ENCODE measurements at regions not wholly inside any gene's neighbourhood (a gene's known extent, or its start where the extent isn't known, plus 50 kb on each side); places are given as distances from the start of the nearest gene placed in this dataset.

GRCh38 chr1:192238421-192238820, 78.4 kb upstream of the RGS21 start:
- no peak for DNase-seq

DNA sequence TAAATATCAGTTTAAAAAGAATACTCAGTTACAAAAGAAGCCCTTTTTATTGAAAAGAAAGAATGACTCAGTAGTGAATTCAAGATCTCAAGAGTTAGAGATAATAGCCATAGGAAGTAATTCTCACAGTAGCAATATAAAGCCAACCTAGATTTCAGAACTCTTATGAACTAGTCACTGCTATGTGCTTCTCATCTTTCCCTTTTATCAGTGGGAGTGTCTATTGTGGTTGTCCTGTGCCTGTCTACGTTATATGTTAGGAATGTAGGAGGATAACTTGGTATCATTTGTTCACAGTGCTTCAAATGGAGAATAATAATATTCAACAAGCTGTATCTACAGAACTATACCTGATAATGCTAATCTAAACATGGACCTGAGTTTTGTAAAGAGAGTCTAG, 73.1 kb upstream of the RGS21 start:
- DNase-seq = peak; percentile 81

- no peak for DNase-seq
Observed at GRCh38 chr1:192251735-192252134, 65.1 kb upstream of the RGS21 start.

DNA sequence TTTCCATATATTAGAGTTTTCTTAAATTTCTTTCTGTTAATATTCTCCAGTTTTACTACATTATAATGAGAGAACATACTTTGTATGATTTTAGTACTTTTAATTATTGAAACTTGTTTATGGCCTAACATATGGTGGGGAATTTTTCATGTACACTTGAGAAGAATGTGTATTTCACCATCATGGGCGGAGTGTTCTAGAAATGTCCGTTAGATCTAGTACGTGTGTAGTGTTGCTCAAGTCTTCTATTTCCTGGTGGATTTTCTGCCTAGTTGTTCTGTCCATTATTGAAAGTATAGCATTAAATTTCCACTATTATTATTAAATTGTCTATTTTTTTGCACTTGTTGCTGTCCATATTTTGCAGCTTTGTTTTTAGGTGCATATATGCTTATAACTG, 64.0 kb upstream of the RGS21 start:
- no peak for DNase-seq

DNA sequence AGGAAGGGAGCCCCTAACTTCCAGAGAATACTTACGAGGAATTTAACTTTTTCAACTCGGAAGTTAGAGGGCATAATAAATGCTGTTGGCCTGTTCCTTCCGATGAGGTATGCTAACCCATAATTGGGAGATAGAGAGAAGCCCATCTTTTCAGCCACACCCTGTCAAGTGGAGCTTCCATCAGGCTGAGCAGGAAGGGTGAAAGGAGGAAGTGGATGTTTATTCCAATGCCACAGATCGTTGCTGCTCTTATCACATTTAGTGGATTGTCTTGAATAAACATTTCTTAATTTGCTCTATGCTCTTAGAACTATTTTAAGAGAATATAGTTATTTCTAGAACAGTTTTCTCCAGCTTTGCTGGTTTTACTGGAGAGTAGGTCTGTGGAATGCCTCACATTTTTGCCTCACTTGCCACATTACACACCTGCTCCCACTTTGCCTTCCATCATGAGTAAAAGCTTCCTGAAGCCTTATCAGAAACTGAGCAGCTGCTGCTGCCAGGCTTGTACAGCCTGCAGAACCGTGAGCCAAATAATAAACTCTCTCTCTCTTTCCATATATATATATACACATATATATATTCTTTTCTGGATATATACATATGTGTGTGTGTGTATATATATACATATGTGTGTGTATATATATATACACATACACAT, 60.0 kb upstream of the RGS21 start:
- peak; percentile 30 for DNase-seq

DNA sequence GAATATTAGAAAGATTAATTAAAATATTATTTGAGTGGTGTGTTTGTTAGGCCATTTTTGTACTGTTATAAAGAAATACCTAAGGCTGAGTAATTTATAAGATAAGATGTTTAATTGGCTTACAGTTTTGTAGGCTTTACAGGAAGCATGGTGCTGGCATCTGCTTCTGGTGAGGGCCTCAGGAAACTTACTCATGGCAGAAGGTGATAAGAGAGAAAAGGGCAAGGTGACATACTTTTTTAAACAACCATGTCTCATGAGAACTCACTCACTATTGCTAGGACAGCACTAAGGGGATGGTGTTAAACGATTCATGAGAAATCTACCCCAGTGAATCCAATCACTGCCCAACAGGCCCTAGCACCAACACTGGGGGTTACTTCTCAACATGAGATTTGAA, 56.7 kb upstream of the RGS21 start:
- peak; percentile 47 for DNase-seq

DNA sequence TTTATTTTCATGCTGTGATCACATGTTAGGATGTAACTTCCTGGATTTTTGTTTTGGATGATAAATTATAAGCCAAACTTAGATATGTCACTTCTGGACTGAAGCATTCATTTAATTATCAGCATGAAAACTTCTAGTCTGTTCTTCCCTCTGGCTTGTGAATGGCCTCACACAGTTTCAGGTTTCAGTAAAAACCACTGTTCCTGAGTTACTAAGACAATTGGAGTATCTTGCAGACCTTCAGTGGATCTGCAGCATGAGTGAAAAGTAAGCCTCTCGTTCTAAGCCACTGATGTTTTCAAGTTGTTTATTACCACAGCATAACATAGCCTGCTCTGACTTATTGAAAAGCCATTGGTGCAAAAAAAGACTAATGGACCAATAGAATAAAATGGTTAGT, 55.3 kb upstream of the RGS21 start:
- DNase-seq = no peak

DNA sequence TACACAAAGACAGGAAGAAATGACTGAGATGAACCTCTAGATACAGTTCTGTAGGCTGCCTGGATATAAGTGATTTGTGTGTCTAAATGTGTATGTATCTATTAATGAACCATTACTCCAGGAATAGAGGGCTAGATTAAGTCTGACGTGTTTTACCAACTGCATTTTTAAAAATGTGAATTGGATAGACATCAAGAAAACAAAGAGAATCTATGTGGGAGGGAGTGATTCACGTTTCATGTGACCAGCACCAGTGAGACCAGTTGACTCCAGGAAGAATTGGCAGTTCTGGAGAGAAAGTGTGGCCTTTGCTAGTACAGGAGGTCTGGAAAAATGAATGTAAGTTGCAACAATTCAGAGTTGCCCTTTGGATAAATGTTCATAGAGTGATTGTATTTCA, 53.4 kb upstream of the RGS21 start:
- DNase-seq = peak; percentile 31

GRCh38 chr1:192265516-192266173, 51.1 kb upstream of the RGS21 start:
- DNase-seq = no peak

DNA sequence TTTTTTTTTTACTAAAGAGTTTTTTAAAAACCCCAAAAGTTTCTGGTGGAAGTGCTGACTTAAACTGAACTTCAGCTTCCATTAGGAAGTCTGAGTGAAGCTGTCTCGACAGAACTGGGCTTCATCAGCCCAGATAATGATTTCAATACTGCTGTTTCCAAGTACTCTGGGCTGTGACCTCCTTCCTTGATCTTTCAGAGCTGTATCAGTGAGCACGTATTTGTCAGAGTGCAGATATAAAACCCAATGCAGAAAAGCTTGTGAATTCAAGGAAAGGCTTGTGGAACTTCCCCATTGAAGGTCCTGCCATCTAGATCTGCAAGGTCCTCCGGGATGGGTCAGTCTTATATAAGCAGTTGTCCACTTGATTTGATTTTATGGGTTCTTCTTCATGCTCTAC, 50.1 kb upstream of the RGS21 start:
- no peak for DNase-seq

Data from NCI-H226 (cell line).